ENCODE measurements at regions not wholly inside any gene's neighbourhood (a gene's known extent, or its start where the extent isn't known, plus 50 kb on each side); places are given as distances from the start of the nearest gene placed in this dataset.

- in situ Hi-C loops (cut with HindIII; ENCODE audit: extremely low pct_ligation_motif_present, low pct_unique_long_range_greater_than_20kb) = no loop called here
- Histone ChIP-seq H3K4me3 (replicated peaks in 1 of 3; ENCODE audit: insufficient read depth in 1 of 3, low read depth in 2 of 3, low read length in 3 of 3) (no peak overlapping the region), H3K79me2 (ENCODE audit: insufficient read depth, low read length) (no peaks in the 10 kb centered on the region), H3K27ac (ENCODE audit: extremely low read length, insufficient read depth, low read length) (no peak overlapping the region), H3K27me3 (ENCODE audit: control insufficient read depth in 1 of 2, insufficient read depth in 2 of 2, low read length in 2 of 2) (no peaks in the 10 kb centered on the region), H3K4me1 (ENCODE audit: insufficient read depth, low read length) (peaks cover 17% of the 10 kb centered on the region), H3K36me3 (replicated peaks in 1 of 2; ENCODE audit: control insufficient read depth in 1 of 2, insufficient read depth in 2 of 2, low read length in 2 of 2) (no peaks in the 10 kb centered on the region), H3K4me2 (ENCODE audit: low read depth, low read length) (no peak overlapping the region), H2AFZ (ENCODE audit: low read length) (no peak overlapping the region), H3K9ac (ENCODE audit: insufficient read depth, low read depth, low read length) (no peak overlapping the region), H4K20me1 (ENCODE audit: insufficient read depth, low read length) (no peaks in the 10 kb centered on the region), H3K9me3 (ENCODE audit: low read length) (no peaks in the 10 kb centered on the region)
- no peak for DNase-seq (ENCODE audit: low spot score)
- FAIRE-seq = no peak
- POLR2A ChIA-PET = interaction anchor here (0.6 kb wide), 1 partner anchor 20 kb away, joined by 3 read pairs; no protein-coding TSS in a partner anchor
- CTCF ChIA-PET (ENCODE audit: low intra/inter-chr PET ratio, low total read pairs) = no interaction called here
- ATAC-seq = no peak
- no TSS peak for BruUV-seq (replicated peaks)
- WGBS (ENCODE audit: low lambda C conversion rate) = 8% methylated on average over 5 of the region's 5 CpGs
- intact Hi-C loops (cut with micrococcal nuclease; ENCODE audit: unreplicated experiment) = no loop called here
- TF ChIP-seq FOXA3 (CRISPR knock-in tag; IDR thresholded peaks at IDR 0.05) (no peak), ARID5B (CRISPR knock-in tag; IDR thresholded peaks at IDR 0.05) (no peak), SATB2 (CRISPR knock-in tag; IDR thresholded peaks at IDR 0.05) (no peak), SPEN (CRISPR knock-in tag; IDR thresholded peaks at IDR 0.05; ENCODE audit: low read depth) (no peak), RARG (CRISPR knock-in tag; IDR thresholded peaks at IDR 0.05; ENCODE audit: low read depth) (no peak), SNAI1 (CRISPR knock-in tag; IDR thresholded peaks at IDR 0.05; ENCODE audit: borderline replicate concordance) (no peak), SALL1 (CRISPR knock-in tag; IDR thresholded peaks at IDR 0.05) (no peak), ZNF354B (CRISPR knock-in tag; IDR thresholded peaks at IDR 0.05) (no peak), SRY (CRISPR knock-in tag; IDR thresholded peaks at IDR 0.05) (no peak), ZNF781 (CRISPR knock-in tag; IDR thresholded peaks at IDR 0.05; ENCODE audit: borderline replicate concordance, not compliant biosample characterization) (no peak), RFXANK (CRISPR knock-in tag; IDR thresholded peaks at IDR 0.05) (no peak)
- TF ChIP-seq, protein P1, sequence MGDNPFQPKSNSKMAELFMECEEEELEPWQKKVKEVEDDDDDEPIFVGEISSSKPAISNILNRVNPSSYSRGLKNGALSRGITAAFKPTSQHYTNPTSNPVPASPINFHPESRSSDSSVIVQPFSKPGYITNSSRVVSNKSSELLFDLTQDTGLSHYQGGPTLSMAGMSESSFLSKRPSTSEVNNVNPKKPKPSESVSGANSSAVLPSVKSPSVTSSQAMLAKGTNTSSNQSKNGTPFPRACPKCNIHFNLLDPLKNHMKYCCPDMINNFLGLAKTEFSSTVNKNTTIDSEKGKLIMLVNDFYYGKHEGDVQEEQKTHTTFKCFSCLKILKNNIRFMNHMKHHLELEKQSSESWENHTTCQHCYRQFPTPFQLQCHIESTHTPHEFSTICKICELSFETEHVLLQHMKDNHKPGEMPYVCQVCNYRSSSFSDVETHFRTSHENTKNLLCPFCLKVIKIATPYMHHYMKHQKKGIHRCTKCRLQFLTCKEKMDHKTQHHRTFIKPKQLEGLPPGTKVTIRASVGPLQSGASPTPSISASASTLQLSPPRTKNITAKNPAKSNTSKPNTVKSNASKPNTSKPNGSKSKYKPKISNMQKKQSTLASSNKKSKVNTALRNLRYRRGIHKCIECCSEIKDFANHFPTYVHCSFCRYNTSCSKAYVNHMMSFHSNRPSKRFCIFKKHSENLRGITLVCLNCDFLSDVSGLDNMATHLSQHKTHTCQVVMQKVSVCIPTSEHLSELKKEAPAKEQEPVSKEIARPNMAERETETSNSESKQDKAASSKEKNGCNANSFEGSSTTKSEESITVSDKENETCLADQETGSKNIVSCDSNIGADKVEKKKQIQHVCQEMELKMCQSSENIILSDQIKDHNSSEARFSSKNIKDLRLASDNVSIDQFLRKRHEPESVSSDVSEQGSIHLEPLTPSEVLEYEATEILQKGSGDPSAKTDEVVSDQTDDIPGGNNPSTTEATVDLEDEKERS (CRISPR knock-in tag; IDR thresholded peaks at IDR 0.05) = no peak
- TF ChIP-seq, protein P2, sequence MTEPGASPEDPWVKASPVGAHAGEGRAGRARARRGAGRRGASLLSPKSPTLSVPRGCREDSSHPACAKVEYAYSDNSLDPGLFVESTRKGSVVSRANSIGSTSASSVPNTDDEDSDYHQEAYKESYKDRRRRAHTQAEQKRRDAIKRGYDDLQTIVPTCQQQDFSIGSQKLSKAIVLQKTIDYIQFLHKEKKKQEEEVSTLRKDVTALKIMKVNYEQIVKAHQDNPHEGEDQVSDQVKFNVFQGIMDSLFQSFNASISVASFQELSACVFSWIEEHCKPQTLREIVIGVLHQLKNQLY (CRISPR knock-in tag; IDR thresholded peaks at IDR 0.05) = no peak
Observed at GRCh38 chr11:42841556-42841955, 470.2 kb upstream of the API5 start.
